ENCODE measurements at regions not wholly inside any gene's neighbourhood (a gene's known extent, or its start where the extent isn't known, plus 50 kb on each side); places are given as distances from the start of the nearest gene placed in this dataset.

DNA sequence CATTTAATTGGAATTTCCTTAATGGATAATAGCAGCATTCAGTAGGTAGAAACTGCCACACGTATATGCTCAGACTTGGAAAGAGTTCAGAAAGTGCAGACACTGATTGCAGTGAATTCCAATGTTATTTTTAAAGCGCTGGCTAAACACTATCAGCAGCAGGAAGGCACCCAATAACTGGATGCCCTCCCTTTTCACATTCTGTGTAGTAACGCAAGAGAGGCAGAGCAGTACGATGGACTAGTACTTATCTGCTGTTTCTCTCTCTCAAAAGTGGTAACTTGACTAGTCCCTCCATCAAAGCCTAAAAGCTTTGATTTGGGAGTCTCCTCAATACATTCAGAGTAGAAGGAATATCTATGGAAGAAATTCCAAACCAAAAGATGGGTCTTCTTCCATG is 791.0 kb downstream of the TMTC2 start:
- no peak overlapping the region for H3K27ac Mint-ChIP-seq
- TF ChIP-seq, protein P1, sequence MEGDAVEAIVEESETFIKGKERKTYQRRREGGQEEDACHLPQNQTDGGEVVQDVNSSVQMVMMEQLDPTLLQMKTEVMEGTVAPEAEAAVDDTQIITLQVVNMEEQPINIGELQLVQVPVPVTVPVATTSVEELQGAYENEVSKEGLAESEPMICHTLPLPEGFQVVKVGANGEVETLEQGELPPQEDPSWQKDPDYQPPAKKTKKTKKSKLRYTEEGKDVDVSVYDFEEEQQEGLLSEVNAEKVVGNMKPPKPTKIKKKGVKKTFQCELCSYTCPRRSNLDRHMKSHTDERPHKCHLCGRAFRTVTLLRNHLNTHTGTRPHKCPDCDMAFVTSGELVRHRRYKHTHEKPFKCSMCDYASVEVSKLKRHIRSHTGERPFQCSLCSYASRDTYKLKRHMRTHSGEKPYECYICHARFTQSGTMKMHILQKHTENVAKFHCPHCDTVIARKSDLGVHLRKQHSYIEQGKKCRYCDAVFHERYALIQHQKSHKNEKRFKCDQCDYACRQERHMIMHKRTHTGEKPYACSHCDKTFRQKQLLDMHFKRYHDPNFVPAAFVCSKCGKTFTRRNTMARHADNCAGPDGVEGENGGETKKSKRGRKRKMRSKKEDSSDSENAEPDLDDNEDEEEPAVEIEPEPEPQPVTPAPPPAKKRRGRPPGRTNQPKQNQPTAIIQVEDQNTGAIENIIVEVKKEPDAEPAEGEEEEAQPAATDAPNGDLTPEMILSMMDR (IDR thresholded peaks at IDR 0.05) = no peak
- DNase-seq = no peak
- H3K27me3 Mint-ChIP-seq (ENCODE audit: insufficient read depth) = no peaks in the 10 kb centered on the region
- H3K4me1 Mint-ChIP-seq (ENCODE audit: low read depth) = no peaks in the 10 kb centered on the region
- no peak overlapping the region for H3K4me3 Mint-ChIP-seq
- H3K9me3 Mint-ChIP-seq = peaks cover 35% of the 10 kb centered on the region
- H3K36me3 Mint-ChIP-seq (ENCODE audit: low read depth) = no peaks in the 10 kb centered on the region

DNA sequence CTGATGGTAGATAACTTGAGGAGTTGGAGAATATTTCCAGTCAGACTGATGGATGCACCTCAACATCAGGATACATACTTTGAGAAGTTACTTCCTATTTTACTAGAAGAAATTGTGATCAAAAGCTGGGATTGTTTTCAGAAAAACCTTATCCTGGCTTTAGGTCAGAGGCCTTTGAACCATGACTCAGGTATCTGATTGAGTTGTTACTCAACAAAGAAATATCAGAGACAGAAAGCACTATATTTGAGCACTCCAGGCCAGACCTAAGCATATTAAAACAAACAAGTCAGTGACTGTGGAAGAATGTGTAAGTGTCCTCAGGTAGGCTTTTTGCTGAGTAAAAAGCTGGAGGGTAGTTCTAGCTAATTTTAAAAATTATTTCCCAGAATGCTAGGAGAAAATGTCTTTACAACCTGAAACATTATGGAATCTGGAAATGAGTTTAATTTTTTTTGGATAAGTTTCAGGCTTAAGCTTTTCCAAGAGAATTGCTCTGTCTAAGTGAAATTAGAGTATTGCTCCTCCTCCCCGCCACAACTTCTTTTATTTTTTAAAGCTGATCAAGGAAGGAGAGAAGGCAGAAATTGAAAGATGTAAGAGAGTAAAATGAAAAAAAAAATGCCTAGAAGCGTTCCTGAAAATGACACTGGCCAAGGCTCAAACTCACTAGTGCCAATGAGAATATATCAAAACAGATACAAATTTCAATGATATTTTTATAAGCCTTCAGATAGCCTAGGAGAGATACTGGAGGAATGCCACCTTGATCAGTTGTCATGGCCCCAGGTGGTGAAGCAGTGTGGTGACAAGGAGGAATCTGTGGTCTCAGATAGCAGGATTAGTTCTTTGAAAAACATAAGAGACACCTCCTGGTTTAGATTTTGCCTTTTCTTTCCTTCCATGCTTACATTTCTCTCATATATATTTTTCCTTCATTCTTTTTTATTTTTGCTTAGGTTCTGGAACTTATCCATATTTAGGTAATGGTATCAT is 790.3 kb downstream of the TMTC2 start:
- no peak for DNase-seq
- TF ChIP-seq, protein P1 (IDR thresholded peaks at IDR 0.05) = no peak
- H3K9me3 Mint-ChIP-seq = peaks cover 34% of the 10 kb centered on the region
- no peak overlapping the region for H3K4me3 Mint-ChIP-seq
- H3K27ac Mint-ChIP-seq = no peak overlapping the region
- no peaks in the 10 kb centered on the region for H3K36me3 Mint-ChIP-seq (ENCODE audit: low read depth)
- H3K27me3 Mint-ChIP-seq (ENCODE audit: insufficient read depth) = no peaks in the 10 kb centered on the region
- H3K4me1 Mint-ChIP-seq (ENCODE audit: low read depth) = no peaks in the 10 kb centered on the region

DNA sequence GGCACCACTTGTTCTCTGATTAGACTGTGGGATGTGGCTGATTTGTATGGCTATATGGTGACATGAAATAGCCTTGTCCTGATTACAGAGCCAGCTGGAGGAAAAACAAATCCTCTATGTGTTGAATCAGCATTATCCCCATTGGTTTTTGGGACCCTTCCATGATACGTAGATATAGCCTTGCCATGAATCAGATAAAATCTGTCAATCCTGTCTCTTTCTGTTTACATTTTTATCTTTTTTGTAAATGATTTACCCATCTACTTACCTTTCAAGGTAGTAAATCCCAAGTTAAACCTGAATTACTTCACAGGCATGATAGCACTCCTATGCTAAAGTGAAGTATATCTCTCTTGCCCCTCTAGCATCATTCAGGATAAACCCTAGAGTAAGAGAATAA is 789.3 kb downstream of the TMTC2 start:
- H3K4me1 Mint-ChIP-seq (ENCODE audit: low read depth) = no peaks in the 10 kb centered on the region
- TF ChIP-seq, protein P1 (IDR thresholded peaks at IDR 0.05) = no peak
- H3K27ac Mint-ChIP-seq = no peak overlapping the region
- H3K27me3 Mint-ChIP-seq (ENCODE audit: insufficient read depth) = no peaks in the 10 kb centered on the region
- peaks cover 39% of the 10 kb centered on the region for H3K9me3 Mint-ChIP-seq
- no peak for DNase-seq
- no peak overlapping the region for H3K4me3 Mint-ChIP-seq
- no peaks in the 10 kb centered on the region for H3K36me3 Mint-ChIP-seq (ENCODE audit: low read depth)

DNA sequence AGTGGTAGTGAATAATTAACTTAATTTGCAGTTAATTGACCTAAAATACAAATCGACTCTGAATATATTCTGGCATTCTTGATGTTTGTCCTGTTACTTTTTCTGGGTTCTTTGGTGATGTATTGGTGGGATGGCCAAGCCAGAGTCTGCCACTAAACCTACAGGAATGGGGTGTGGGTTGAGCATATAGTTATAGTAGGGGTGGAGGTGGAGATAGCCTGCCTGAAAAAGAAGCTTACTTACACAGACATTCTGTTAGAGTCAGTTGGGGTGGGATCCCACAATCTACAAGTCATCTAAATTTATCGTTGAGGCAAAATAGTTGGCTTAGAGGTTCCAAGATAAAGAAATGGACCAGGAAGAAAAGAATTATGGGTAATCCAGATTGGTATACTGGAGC is 787.7 kb downstream of the TMTC2 start:
- DNase-seq = no peak
- H3K27me3 Mint-ChIP-seq (ENCODE audit: insufficient read depth) = no peaks in the 10 kb centered on the region
- no peaks in the 10 kb centered on the region for H3K4me1 Mint-ChIP-seq (ENCODE audit: low read depth)

DNA sequence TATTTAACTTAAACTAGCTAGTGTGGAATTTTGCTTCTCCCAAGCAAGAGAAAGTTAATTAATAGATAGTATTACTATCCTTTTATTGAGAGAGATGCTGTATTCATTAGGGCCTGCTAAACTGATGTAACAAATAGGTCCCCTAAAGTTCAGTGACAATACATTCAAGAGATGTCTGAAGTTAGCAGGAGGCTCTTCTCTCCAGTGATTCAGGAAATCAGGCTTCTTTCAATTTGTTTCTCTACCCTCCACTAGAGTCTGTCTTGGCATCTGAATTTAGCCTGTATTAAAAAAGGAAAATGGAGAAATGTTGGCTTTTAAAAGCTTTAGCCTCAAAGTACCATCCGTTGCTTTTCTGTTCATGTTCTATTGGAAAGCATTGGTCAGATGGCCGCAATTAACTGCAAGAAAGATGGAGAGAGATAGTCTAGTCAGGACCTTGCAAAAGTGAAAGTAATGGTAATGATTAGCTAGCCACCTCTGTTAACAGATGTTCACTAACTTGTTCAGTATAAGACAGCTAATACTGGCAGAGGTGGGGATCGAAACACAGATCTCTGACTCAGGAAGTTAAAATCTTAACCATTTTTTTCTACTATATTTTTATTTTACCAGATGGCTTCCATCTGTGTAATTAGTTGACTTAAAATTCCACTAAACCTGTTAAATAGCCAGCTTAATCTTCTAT is 786.8 kb downstream of the TMTC2 start:
- H3K4me1 Mint-ChIP-seq (ENCODE audit: low read depth) = no peaks in the 10 kb centered on the region
- TF ChIP-seq, protein P1 (IDR thresholded peaks at IDR 0.05) = no peak
- no peaks in the 10 kb centered on the region for H3K36me3 Mint-ChIP-seq (ENCODE audit: low read depth)
- peaks cover 36% of the 10 kb centered on the region for H3K9me3 Mint-ChIP-seq
- no peak overlapping the region for H3K4me3 Mint-ChIP-seq
- no peak overlapping the region for H3K27ac Mint-ChIP-seq
- DNase-seq = no peak
- no peaks in the 10 kb centered on the region for H3K27me3 Mint-ChIP-seq (ENCODE audit: insufficient read depth)

More for the DNA sequence above, 787.7 kb downstream of the TMTC2 start:
- Mint-ChIP-seq H3K36me3 (ENCODE audit: low read depth) (no peaks in the 10 kb centered on the region), H3K9me3 (peaks cover 44% of the 10 kb centered on the region), H3K4me3 (no peak overlapping the region), H3K27ac (no peak overlapping the region)
- TF ChIP-seq, protein P1 (IDR thresholded peaks at IDR 0.05) = no peak

Measured in HFFc6 (cell line).